ENCODE measurements at regions not wholly inside any gene's neighbourhood (a gene's known extent, or its start where the extent isn't known, plus 50 kb on each side); places are given as distances from the start of the nearest gene placed in this dataset.

DNA sequence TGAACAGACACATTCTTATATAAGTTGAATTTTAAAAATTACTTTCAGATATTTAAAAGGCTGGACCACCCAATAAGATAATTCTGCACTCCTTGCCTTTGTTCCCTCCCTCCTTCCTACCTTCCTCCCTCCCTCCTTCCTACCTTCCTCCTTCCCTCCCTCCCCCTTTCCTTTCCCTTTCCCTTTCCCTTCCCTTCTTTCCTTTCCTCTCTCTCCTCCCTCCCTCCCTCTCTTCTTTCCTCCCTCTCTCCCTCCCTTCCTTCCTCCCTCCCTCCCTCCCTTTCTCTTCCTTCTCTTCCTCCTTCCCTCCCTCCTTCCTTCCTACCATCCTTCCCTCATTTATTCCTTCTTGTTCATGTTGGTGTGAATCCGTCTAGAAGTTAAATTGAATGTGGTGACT lies 93.0 kb downstream of the ATP6V1G3 start:
- TF ChIP-seq, protein P1, sequence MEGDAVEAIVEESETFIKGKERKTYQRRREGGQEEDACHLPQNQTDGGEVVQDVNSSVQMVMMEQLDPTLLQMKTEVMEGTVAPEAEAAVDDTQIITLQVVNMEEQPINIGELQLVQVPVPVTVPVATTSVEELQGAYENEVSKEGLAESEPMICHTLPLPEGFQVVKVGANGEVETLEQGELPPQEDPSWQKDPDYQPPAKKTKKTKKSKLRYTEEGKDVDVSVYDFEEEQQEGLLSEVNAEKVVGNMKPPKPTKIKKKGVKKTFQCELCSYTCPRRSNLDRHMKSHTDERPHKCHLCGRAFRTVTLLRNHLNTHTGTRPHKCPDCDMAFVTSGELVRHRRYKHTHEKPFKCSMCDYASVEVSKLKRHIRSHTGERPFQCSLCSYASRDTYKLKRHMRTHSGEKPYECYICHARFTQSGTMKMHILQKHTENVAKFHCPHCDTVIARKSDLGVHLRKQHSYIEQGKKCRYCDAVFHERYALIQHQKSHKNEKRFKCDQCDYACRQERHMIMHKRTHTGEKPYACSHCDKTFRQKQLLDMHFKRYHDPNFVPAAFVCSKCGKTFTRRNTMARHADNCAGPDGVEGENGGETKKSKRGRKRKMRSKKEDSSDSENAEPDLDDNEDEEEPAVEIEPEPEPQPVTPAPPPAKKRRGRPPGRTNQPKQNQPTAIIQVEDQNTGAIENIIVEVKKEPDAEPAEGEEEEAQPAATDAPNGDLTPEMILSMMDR (IDR thresholded peaks at IDR 0.05; ENCODE audit: control extremely low read depth in 1 of 3, insufficient read depth in 1 of 3, low read depth in 1 of 3, low read length in 3 of 3), result no peak
- no peak for TF ChIP-seq USF2 (IDR thresholded peaks at IDR 0.05; ENCODE audit: low read length)
- TF ChIP-seq POLR2AphosphoS5 (IDR thresholded peaks at IDR 0.05; ENCODE audit: low read depth, low read length), result no peak

Measured in H1 (cell line).